ENCODE measurements at regions not wholly inside any gene's neighbourhood (a gene's known extent, or its start where the extent isn't known, plus 50 kb on each side); places are given as distances from the start of the nearest gene placed in this dataset.

DNA sequence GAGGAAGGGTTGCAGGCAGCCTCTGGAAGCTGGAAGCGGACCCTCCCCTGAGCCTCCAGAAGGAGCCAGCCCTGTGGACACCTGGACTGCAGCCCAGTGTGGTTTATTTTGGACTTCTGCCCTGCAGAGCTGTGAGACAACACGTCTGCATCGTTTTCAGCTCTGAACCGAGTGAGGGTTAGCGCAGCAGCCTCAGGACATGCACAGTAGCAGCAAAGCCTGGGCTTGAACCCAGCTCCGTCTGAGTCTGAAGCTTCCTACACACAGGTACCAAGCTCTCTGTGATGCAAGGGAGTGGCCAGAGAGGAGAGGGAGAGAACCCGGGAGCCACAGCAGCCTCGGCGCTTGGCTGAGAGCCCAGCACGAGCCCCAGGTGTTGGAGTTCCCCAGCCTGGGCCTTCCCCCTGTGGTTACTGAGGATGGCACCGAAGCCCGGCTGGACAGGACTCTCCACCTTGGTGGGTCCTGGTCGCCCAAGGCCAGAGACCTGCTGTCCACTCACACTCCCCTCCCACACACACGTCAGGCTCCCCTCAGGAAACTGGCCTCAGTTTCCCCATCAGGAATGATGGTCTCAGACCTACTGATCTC lies 128.2 kb downstream of the OLFM1 start:
- peak in 1 of 10 donors; percentile 34 for DNase-seq
- no peaks in the 10 kb centered on the region for H3K36me3 Mint-ChIP-seq
- no peak for ATAC-seq
- H3K27ac Mint-ChIP-seq = no peak overlapping the region
- no peak overlapping the region for H3K4me3 Mint-ChIP-seq
- H3K27me3 Mint-ChIP-seq = peaks cover 3 to 45% (median 15%) of the 10 kb centered on the region in 5 donors
- H3K4me1 Mint-ChIP-seq = no peaks in the 10 kb centered on the region
- H3K9me3 Mint-ChIP-seq = peaks cover 0 to 15% (median 2%) of the 10 kb centered on the region in 9 donors
- POLR2A ChIA-PET = no interaction called here

DNA sequence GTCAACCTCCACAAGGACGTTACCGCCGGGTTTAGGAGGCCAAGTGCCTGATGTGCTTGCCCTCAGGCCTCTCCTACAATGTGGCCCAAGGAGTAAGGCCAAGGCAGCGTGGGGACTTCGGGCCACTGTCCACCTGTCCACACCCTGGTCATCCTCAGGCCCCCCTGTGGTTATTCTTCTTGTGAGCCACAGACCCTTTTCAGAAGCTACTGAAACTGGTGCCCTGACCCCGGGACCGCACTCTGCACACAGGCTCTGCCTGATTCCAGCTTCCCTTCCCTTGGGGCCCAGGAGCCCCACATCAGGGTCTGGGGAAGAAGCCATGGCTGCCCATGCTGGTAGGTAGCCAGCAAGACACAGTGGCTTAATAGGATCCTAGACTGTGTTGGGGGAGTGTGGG lies 128.8 kb downstream of the OLFM1 start:
- no peak overlapping the region for H3K4me3 Mint-ChIP-seq
- POLR2A ChIA-PET = no interaction called here
- H3K36me3 Mint-ChIP-seq = no peaks in the 10 kb centered on the region
- peaks cover 3 to 45% (median 15%) of the 10 kb centered on the region in 5 donors for H3K27me3 Mint-ChIP-seq
- DNase-seq (peak in 1 of 10 donors; percentile 49), ATAC-seq (no peak)
- no peaks in the 10 kb centered on the region for H3K4me1 Mint-ChIP-seq
- peaks cover 0 to 10% (median 2%) of the 10 kb centered on the region in 9 donors for H3K9me3 Mint-ChIP-seq
- no peak overlapping the region for H3K27ac Mint-ChIP-seq

DNA sequence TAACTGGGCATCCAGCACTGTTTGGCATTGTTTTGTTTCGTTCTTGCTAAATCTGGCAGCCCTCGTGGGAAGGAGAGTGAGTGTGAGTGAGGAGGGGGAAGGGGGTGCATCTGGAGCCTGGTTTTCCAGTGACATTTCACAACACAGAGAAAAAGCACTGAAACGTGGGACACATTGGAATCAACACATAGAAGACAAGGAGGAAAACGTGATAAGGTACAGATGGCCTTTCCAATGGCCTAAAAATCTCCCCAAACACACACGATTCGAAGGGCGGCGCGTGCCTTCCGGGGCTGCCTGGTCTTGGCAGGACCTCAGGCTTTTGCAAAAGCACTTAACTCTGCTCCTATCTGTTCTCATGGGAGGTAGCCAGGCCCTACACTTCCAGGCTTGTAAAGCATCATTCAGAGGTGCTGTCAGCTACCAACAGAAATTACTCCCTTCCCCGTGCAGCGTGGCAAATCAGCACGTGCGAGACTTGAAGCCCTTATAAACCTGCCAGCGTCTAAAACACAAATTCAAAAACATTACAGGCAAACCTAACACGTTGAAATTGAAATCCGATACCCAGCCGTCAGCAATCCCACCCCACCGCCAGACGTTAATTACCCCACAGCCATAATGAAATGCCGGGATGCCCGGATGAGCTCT lies 129.4 kb downstream of the OLFM1 start:
- H3K9me3 Mint-ChIP-seq = peaks cover 0 to 8% (median 2%) of the 10 kb centered on the region in 9 donors
- no peak overlapping the region for H3K4me3 Mint-ChIP-seq
- H3K4me1 Mint-ChIP-seq = no peaks in the 10 kb centered on the region
- no peaks in the 10 kb centered on the region for H3K36me3 Mint-ChIP-seq
- DNase-seq (peak in 1 of 10 donors; percentile 37), ATAC-seq (no peak)
- peaks cover 3 to 45% (median 15%) of the 10 kb centered on the region in 5 donors for H3K27me3 Mint-ChIP-seq
- H3K27ac Mint-ChIP-seq = no peak overlapping the region
- POLR2A ChIA-PET = no interaction called here

DNA sequence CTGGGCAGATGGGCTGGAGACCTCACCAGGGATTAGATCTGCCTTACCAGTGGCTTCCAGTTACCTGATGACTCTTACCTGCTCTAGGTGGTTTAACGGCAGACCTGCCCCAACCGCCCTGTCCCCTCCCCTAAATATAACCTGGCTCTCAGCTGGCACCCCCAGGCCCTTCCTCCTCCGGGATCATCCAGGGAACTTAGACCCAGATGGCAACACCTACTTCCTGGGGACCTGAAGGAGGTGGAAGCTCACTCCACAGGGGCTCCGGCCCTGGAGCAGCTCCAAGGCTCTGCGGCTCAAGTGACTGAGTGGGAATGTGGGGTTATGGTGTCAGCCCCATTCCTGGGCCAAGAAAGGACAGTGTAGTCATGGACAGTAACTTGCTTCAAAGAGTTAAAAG lies 130.4 kb downstream of the OLFM1 start:
- no peaks in the 10 kb centered on the region for H3K36me3 Mint-ChIP-seq
- peaks cover 3 to 43% (median 15%) of the 10 kb centered on the region in 5 donors for H3K27me3 Mint-ChIP-seq
- H3K27ac Mint-ChIP-seq = peak overlapping the region in 1 of 10 donors; percentile 48
- H3K9me3 Mint-ChIP-seq = peaks cover 0 to 4% (median 0%) of the 10 kb centered on the region in 9 donors
- H3K4me3 Mint-ChIP-seq = no peak overlapping the region
- DNase-seq (peak in 1 of 10 donors; percentile 49), ATAC-seq (no peak)
- no peaks in the 10 kb centered on the region for H3K4me1 Mint-ChIP-seq
- POLR2A ChIA-PET = no interaction called here

- Mint-ChIP-seq H3K27ac (no peak overlapping the region), H3K27me3 (peaks cover 1 to 37% (median 11%) of the 10 kb centered on the region in 5 donors), H3K4me3 (no peak overlapping the region), H3K36me3 (no peaks in the 10 kb centered on the region), H3K9me3 (peaks cover 0 to 2% (median 0%) of the 10 kb centered on the region in 9 donors), H3K4me1 (no peaks in the 10 kb centered on the region)
- ATAC-seq (no peak), DNase-seq (peak in 1 of 10 donors; percentile 32)
- POLR2A ChIA-PET = no interaction called here
Observed at GRCh38 chr9:135218331-135219225, 131.1 kb downstream of the OLFM1 start.

GRCh38 chr9:135219676-135220600 lies 132.5 kb downstream of the OLFM1 start:
- Mint-ChIP-seq H3K9me3 (no peaks in the 10 kb centered on the region), H3K4me3 (no peak overlapping the region), H3K27ac (peak overlapping the region in 1 of 10 donors; percentile 34), H3K4me1 (no peaks in the 10 kb centered on the region), H3K27me3 (peaks cover 0 to 36% (median 9%) of the 10 kb centered on the region in 5 donors), H3K36me3 (no peaks in the 10 kb centered on the region)
- POLR2A ChIA-PET = no interaction called here
- DNase-seq (peak in 1 of 10 donors; percentile 21), ATAC-seq (no peak)

GRCh38 chr9:135220601-135221575 lies 133.4 kb downstream of the OLFM1 start:
- no peak for ATAC-seq
- DNase-seq = peak in 1 of 10 donors; percentile 61
- Mint-ChIP-seq H3K4me3 (no peak overlapping the region), H3K27ac (no peak overlapping the region), H3K9me3 (no peaks in the 10 kb centered on the region), H3K36me3 (no peaks in the 10 kb centered on the region), H3K27me3 (peaks cover 0 to 31% (median 6%) of the 10 kb centered on the region in 5 donors), H3K4me1 (no peaks in the 10 kb centered on the region)
- POLR2A ChIA-PET = no interaction called here

GRCh38 chr9:135221576-135221950 lies 134.1 kb downstream of the OLFM1 start:
- H3K4me3 Mint-ChIP-seq = no peak overlapping the region
- H3K4me1 Mint-ChIP-seq = no peaks in the 10 kb centered on the region
- ATAC-seq (no peak), DNase-seq (no peak)
- POLR2A ChIA-PET = no interaction called here
- H3K36me3 Mint-ChIP-seq = no peaks in the 10 kb centered on the region
- H3K9me3 Mint-ChIP-seq = no peaks in the 10 kb centered on the region
- H3K27me3 Mint-ChIP-seq = peaks cover 0 to 30% (median 6%) of the 10 kb centered on the region in 5 donors
- no peak overlapping the region for H3K27ac Mint-ChIP-seq

- Mint-ChIP-seq H3K4me3 (no peak overlapping the region), H3K27ac (no peak overlapping the region), H3K4me1 (no peaks in the 10 kb centered on the region), H3K9me3 (no peaks in the 10 kb centered on the region), H3K27me3 (peaks cover 0 to 25% (median 5%) of the 10 kb centered on the region in 5 donors), H3K36me3 (no peaks in the 10 kb centered on the region)
- POLR2A ChIA-PET = no interaction called here
- ATAC-seq (no peak), DNase-seq (peak in 1 of 10 donors; percentile 59)
Observed at GRCh38 chr9:135221951-135222631, 134.6 kb downstream of the OLFM1 start.

DNA sequence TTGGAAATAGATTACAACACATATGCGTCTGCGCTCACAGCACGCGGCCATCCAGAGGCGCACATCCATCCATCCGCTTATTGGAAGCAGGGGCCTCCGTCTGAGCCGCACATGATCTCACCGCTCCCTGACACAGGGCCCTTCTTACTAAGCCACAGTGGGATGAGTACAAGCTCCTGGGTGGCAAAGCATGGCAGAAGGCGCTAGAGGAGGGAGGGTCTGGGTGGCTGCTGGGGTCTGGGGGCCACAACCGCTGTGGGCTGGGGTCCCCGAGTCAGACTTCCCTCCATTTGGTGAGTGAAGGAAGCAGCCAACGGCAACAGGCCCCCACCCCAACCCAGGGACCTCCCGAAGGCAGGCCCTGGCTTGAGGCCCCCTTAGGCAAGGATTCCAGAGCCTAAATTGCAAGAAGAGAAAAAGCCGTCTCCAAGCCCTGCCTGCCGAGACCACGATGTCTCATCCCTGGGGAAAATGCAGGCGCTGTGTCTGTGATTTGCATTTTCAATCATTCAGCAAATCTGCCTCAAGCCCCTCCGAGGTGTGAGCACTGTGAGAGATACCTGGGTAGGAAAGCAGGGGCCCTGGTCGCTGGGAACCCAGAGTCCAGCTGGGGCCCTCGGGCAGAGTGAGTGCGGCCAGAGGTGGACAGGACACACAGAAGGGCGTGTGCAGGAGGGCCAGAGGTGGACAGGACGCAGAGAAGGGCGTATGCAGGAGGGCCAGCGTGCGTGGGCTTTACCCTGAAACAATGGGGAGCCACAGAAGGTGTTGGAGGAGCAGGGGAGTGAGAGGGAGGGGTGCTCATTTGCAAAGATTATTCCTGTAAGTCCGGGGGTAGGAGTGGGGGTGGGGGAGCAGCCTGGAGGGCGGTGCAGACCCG lies 135.7 kb downstream of the OLFM1 start:
- POLR2A ChIA-PET = no interaction called here
- no peak overlapping the region for H3K4me3 Mint-ChIP-seq

More for the DNA sequence above, 135.7 kb downstream of the OLFM1 start:
- ATAC-seq (no peak), DNase-seq (peak in 1 of 10 donors; percentile 35)
- no peaks in the 10 kb centered on the region for H3K9me3 Mint-ChIP-seq
- no peak overlapping the region for H3K27ac Mint-ChIP-seq
- no peaks in the 10 kb centered on the region for H3K4me1 Mint-ChIP-seq
- peaks cover 0 to 19% (median 0%) of the 10 kb centered on the region in 5 donors for H3K27me3 Mint-ChIP-seq
- H3K36me3 Mint-ChIP-seq = no peaks in the 10 kb centered on the region

Data from naive thymus-derived CD8-positive, alpha-beta T cell (primary cell).